C1 segment of cervical spinal cord (tissue), 14 donors: ENCODE measurements at regions not wholly inside any gene's neighbourhood (a gene's known extent, or its start where the extent isn't known, plus 50 kb on each side); places are given as distances from the start of the nearest gene placed in this dataset.
A peak's percentile ranks its signal among the peaks of the same experiment; 100 is the strongest.

Experiments
- DNase-seq, 14 donors: peaks; one replicate each; lab custom pipeline; 2025; lab: John Stamatoyannopoulos, UW

- DNase-seq: no peak
Observed at GRCh38 chr2:790081-790480, 112.9 kb upstream of the TMEM18 start.

GRCh38 chr2:789529-789928, 112.3 kb upstream of the TMEM18 start:
- DNase-seq: no peak

GRCh38 chr2:788227-789032, 111.2 kb upstream of the TMEM18 start:
- no peak for DNase-seq

- no peak for DNase-seq
Observed at GRCh38 chr2:784753-785152, 107.5 kb upstream of the TMEM18 start.

- DNase-seq: no peak
Observed at GRCh38 chr2:780581-780980, 103.4 kb upstream of the TMEM18 start.

- no peak for DNase-seq
Observed at GRCh38 chr2:780002-780401, 102.8 kb upstream of the TMEM18 start.

GRCh38 chr2:778731-779350, 101.6 kb upstream of the TMEM18 start:
- DNase-seq: no peak

- DNase-seq: no peak
Observed at GRCh38 chr2:777546-777945, 100.3 kb upstream of the TMEM18 start.

GRCh38 chr2:777051-777450, 99.8 kb upstream of the TMEM18 start:
- no peak for DNase-seq

- DNase-seq: no peak
Observed at GRCh38 chr2:776487-776886, 99.3 kb upstream of the TMEM18 start.

GRCh38 chr2:776038-776437, 98.8 kb upstream of the TMEM18 start:
- no peak for DNase-seq

- no peak for DNase-seq
Observed at GRCh38 chr2:774436-774835, 97.2 kb upstream of the TMEM18 start.

- no peak for DNase-seq
Observed at GRCh38 chr2:773256-774160, 96.3 kb upstream of the TMEM18 start.

- DNase-seq: no peak
Observed at GRCh38 chr2:771538-771937, 94.3 kb upstream of the TMEM18 start.

GRCh38 chr2:770776-771175, 93.6 kb upstream of the TMEM18 start:
- DNase-seq: no peak

- DNase-seq: no peak
Observed at GRCh38 chr2:769771-770170, 92.6 kb upstream of the TMEM18 start.

GRCh38 chr2:768451-768850, 91.2 kb upstream of the TMEM18 start:
- no peak for DNase-seq

- DNase-seq: no peak
Observed at GRCh38 chr2:767944-768343, 90.7 kb upstream of the TMEM18 start.

- no peak for DNase-seq
Observed at GRCh38 chr2:767440-767839, 90.2 kb upstream of the TMEM18 start.

- DNase-seq: no peak
Observed at GRCh38 chr2:766255-766654, 89.0 kb upstream of the TMEM18 start.

- no peak for DNase-seq
Observed at GRCh38 chr2:765369-765768, 88.2 kb upstream of the TMEM18 start.

GRCh38 chr2:763766-764525, 86.7 kb upstream of the TMEM18 start:
- DNase-seq: peak in 1 of 14 donors; percentile 92
